ENCODE measurements at regions not wholly inside any gene's neighbourhood (a gene's known extent, or its start where the extent isn't known, plus 50 kb on each side); places are given as distances from the start of the nearest gene placed in this dataset.

- no peak for TF ChIP-seq CTCF (IDR thresholded peaks at IDR 0.05)
- TF ChIP-seq POLR2A (IDR thresholded peaks at IDR 0.05; ENCODE audit: low read depth) = no peak
- no peak for TF ChIP-seq POLR2AphosphoS5 (IDR thresholded peaks at IDR 0.05)
Observed at GRCh38 chr2:118584062-118584749, 263.2 kb downstream of the EN1 start.

All from esophagus muscularis mucosa (tissue), 3 donors.